ENCODE measurements at regions not wholly inside any gene's neighbourhood (a gene's known extent, or its start where the extent isn't known, plus 50 kb on each side); places are given as distances from the start of the nearest gene placed in this dataset.

- TF ChIP-seq CTCF (IDR thresholded peaks at IDR 0.05) (no peak), POLR2AphosphoS5 (IDR thresholded peaks at IDR 0.05) (no peak), POLR2A (IDR thresholded peaks at IDR 0.05) (no peak)
These were observed 319.2 kb upstream of the COBL start for GRCh38 chr7:51635775-51636174.

Data from breast epithelium (tissue), 3 donors.